NCI-H1417 treated with DMSO at 0.1 percent for 48 hours (cell line): ENCODE measurements at regions not wholly inside any gene's neighbourhood (a gene's known extent, or its start where the extent isn't known, plus 50 kb on each side); places are given as distances from the start of the nearest gene placed in this dataset.

Experiments
- DNase-seq: peaks from one replicate; lab custom pipeline; 2025; lab: John Stamatoyannopoulos, UW

GRCh38 chr15:31456354-31457060 is 129.9 kb downstream of the KLF13 start:
- no peak for DNase-seq

- DNase-seq, result no peak
These were observed 130.5 kb downstream of the KLF13 start for GRCh38 chr15:31457161-31457560.

- no peak for DNase-seq
These were observed 131.2 kb downstream of the KLF13 start for GRCh38 chr15:31457631-31458526.

GRCh38 chr15:31458596-31459399 is 132.2 kb downstream of the KLF13 start:
- DNase-seq, result no peak

- no peak for DNase-seq
These were observed 132.7 kb downstream of the KLF13 start for GRCh38 chr15:31459400-31459748.

GRCh38 chr15:31461375-31461774 is 134.7 kb downstream of the KLF13 start:
- DNase-seq, result no peak

- DNase-seq, result no peak
These were observed 135.4 kb downstream of the KLF13 start for GRCh38 chr15:31461911-31462480.

GRCh38 chr15:31463521-31464102 is 137.0 kb downstream of the KLF13 start:
- DNase-seq, result no peak

GRCh38 chr15:31464216-31465082 is 137.8 kb downstream of the KLF13 start:
- DNase-seq, result no peak

GRCh38 chr15:31465083-31465955 is 138.7 kb downstream of the KLF13 start:
- DNase-seq, result no peak

- no peak for DNase-seq
These were observed 140.7 kb downstream of the KLF13 start for GRCh38 chr15:31467361-31467760.

- DNase-seq, result no peak
These were observed 142.5 kb downstream of the KLF13 start for GRCh38 chr15:31468911-31469785.

GRCh38 chr15:31469786-31470525 is 143.3 kb downstream of the KLF13 start:
- no peak for DNase-seq

- DNase-seq, result no peak
These were observed 144.1 kb downstream of the KLF13 start for GRCh38 chr15:31470756-31471155.

GRCh38 chr15:31471731-31472430 is 145.2 kb downstream of the KLF13 start:
- no peak for DNase-seq

GRCh38 chr15:31472636-31473384 is 146.2 kb downstream of the KLF13 start:
- no peak for DNase-seq
